ENCODE measurements at regions not wholly inside any gene's neighbourhood (a gene's known extent, or its start where the extent isn't known, plus 50 kb on each side); places are given as distances from the start of the nearest gene placed in this dataset.

- H2BK120ac ChIP-seq (ENCODE audit: low read depth, low read length), result no peak overlapping the region
- H3K56ac ChIP-seq (ENCODE audit: extremely low read depth, insufficient read depth, low read length), result no peak overlapping the region
- intact Hi-C loops (cut with micrococcal nuclease), result no loop called here
- in situ Hi-C loops (cut with MboI; ENCODE audit: low sequenced_read_pairs), result no loop called here
- H3K9ac ChIP-seq (ENCODE audit: low read depth, low read length), result no peak overlapping the region
- H4K91ac ChIP-seq (ENCODE audit: insufficient read depth, low read depth, low read length), result no peak overlapping the region
- no peak overlapping the region for H2BK20ac ChIP-seq (ENCODE audit: low read depth, low read length)
- no peak overlapping the region for H3K4me2 ChIP-seq (ENCODE audit: low read depth, low read length)
- H4K20me1 ChIP-seq (ENCODE audit: insufficient read depth, low read length), result no peaks in the 10 kb centered on the region
- ATAC-seq (ENCODE audit: low read depth), result no peak
- H3K14ac ChIP-seq (replicated peaks; ENCODE audit: low read depth, low read length), result no peak overlapping the region
- no peaks in the 10 kb centered on the region; the same call in 1 of the 2 replicates for H3K4me1 ChIP-seq (ENCODE audit: control insufficient read depth, insufficient read depth, low read length)
- ChIA-PET CTCF (interaction anchor here (0.9 kb wide), 1 partner anchor 15 kb away, joined by 3 read pairs; no protein-coding TSS in a partner anchor), POLR2A (ENCODE audit: unreplicated experiment) (no interaction called here)
- no peak overlapping the region for H4K5ac ChIP-seq (ENCODE audit: low read depth, low read length)
- H2AK5ac ChIP-seq (ENCODE audit: low read depth, low read length), result no peak overlapping the region
- H2AFZ ChIP-seq (replicated peaks; ENCODE audit: low read length, poor library complexity), result peak overlapping the region; percentile 17
- dilution Hi-C loops (cut with HindIII; ENCODE audit: low sequenced_read_pairs, unreplicated experiment), result no loop called here
- no peaks in the 10 kb centered on the region for H3K9me3 ChIP-seq (ENCODE audit: control insufficient read depth, insufficient read depth, low read length)
- 100% methylated on average over 1 of the region's 9 CpGs; no CpG with 5 or more reads in 1 of the 2 experiments for whole genome bisulfite sequencing, 2 experiments (ENCODE audit: extremely low coverage in 2 of 2, insufficient read length in 1 of 2)
- DNase-seq, result no peak
- H4K8ac ChIP-seq (ENCODE audit: low read depth in 2 of 2, low read length in 2 of 2), result no peak overlapping the region
- H2BK5ac ChIP-seq (ENCODE audit: low read depth, low read length, poor library complexity, severe bottlenecking), result no peak overlapping the region
- no peaks in the 10 kb centered on the region for H3K36me3 ChIP-seq (ENCODE audit: control insufficient read depth, insufficient read depth, low read length)
- H3K4me3 ChIP-seq (ENCODE audit: insufficient read depth, low read depth, low read length), result no peak overlapping the region
- no peak overlapping the region for H2AK9ac ChIP-seq (replicated peaks; ENCODE audit: low read depth, low read length, poor library complexity)
- no peak overlapping the region for H3K4ac ChIP-seq (ENCODE audit: low read depth, low read length)
- H3K27me3 ChIP-seq (ENCODE audit: control insufficient read depth, insufficient read depth, low read length), result peaks cover 2% of the 10 kb centered on the region; the same call in 1 of the 2 replicates
- H3K27ac ChIP-seq (ENCODE audit: insufficient read depth, low read length), result no peak overlapping the region
- H3K18ac ChIP-seq (ENCODE audit: low read depth, low read length), result no peak overlapping the region
- BruUV-seq (replicated peaks), result no TSS peak
- H2BK15ac ChIP-seq (ENCODE audit: low read depth, low read length), result no peak overlapping the region; the same call in 2 of the 3 replicates
- no peaks in the 10 kb centered on the region for H3K9me1 ChIP-seq (ENCODE audit: insufficient read depth, low read length)
- no peaks in the 10 kb centered on the region for H3K79me1 ChIP-seq (ENCODE audit: low read depth in 1 of 2, low read length in 2 of 2)
- H3K23ac ChIP-seq (ENCODE audit: low read depth, low read length), result no peak overlapping the region
- TF ChIP-seq ELK1 (IDR thresholded peaks at IDR 0.05; ENCODE audit: borderline replicate concordance, low read depth, low read length) (no peak), CEBPB (IDR thresholded peaks at IDR 0.05; ENCODE audit: low read depth, low read length) (no peak), RFX5 (IDR thresholded peaks at IDR 0.05; ENCODE audit: low read depth, low read length) (no peak), POLR2A (IDR thresholded peaks at IDR 0.05; ENCODE audit: low read depth, low read length) (no peak), RCOR1 (IDR thresholded peaks at IDR 0.05; ENCODE audit: insufficient replicate concordance, low read length) (no peak), MXI1 (IDR thresholded peaks at IDR 0.05; ENCODE audit: borderline replicate concordance, low read depth, low read length) (no peak), FOS (IDR thresholded peaks at IDR 0.05; ENCODE audit: low read depth, low read length) (no peak), RAD21 (IDR thresholded peaks at IDR 0.05; ENCODE audit: low read length) (no peak)
Observed at GRCh38 chr5:9834871-9835770, 205.0 kb upstream of the TAS2R1 start.

Measured in IMR-90 (cell line).